Heart right ventricle (tissue), 16 donors: ENCODE measurements at regions not wholly inside any gene's neighbourhood (a gene's known extent, or its start where the extent isn't known, plus 50 kb on each side); places are given as distances from the start of the nearest gene placed in this dataset.

Experiments used
- ATAC-seq, 8 donors: fragments of 200-7000 bp; cut with Tn5 transposase; one replicate each; pipeline ENCODE4 v1.9.1; 2020; ENCODE audit warnings: mild to moderate bottlenecking in 8 of 8, moderate library complexity in 8 of 8, moderate number of reproducible peaks in 1 of 8
- DNase-seq, 2 donors: peaks; one replicate each; pipeline ENCODE4 v3.0.0-alpha.2; 2020
- H3K27ac ChIP-seq, 10 donors: fragments of 200-600 bp; sonication (generic) in 2 of 10; one replicate each; pipeline versions ENCODE4 v1.5.0 to v1.8.0; 2020 to 2022; ENCODE audit warnings: mild to moderate bottlenecking in 3 of 10
- H3K27me3 ChIP-seq, 7 donors: fragments of 200-600 bp; one replicate each; pipeline ENCODE4 v1.8.0; 2021 to 2022; ENCODE audit warnings: mild to moderate bottlenecking in 2 of 7
- H3K36me3 ChIP-seq, 9 donors: fragments of 200-600 bp; sonication (generic) in 1 of 9; one replicate each; pipeline versions ENCODE4 v1.5.0 to v1.8.0; 2020 to 2022; ENCODE audit warnings: mild to moderate bottlenecking in 2 of 9
- H3K4me1 ChIP-seq, 9 donors: fragments of 200-600 bp; sonication (generic) in 1 of 9; one replicate each; pipeline versions ENCODE4 v1.5.0 to v1.8.0; 2020 to 2022; ENCODE audit warnings: mild to moderate bottlenecking in 4 of 9
- H3K4me3 ChIP-seq, 10 donors: fragments of 200-600 bp; sonication (generic) in 2 of 10; one replicate each; pipeline versions ENCODE4 v1.5.0 to v1.8.0; 2020 to 2022; ENCODE audit warnings: mild to moderate bottlenecking in 7 of 10, moderate library complexity in 2 of 10
- H3K9me3 ChIP-seq, 11 donors: fragments of 200-600 bp in 10 of 11; sonication (generic) in 2 of 11; one replicate each; pipeline versions ENCODE4 v1.5.0 to v1.8.0; 2013 to 2022; ENCODE audit warnings: mild to moderate bottlenecking in 2 of 11, control low read depth in 1 of 11, moderate library complexity in 1 of 11
- WGBS, 2 donors: extraction: QIAGEN DNeasy Blood & Tissue Kit; methylation state at CpG; one replicate each; pipeline ENCODE4 v1.1.7; 2013; ENCODE audit warnings: inconsistent platforms in 1 of 2; 5-methylcytosine and 5-hydroxymethylcytosine counted together
- intact Hi-C, 10 donors: fragments of 100-400 bp; cut with DNase I; formaldehyde crosslinking; loops; one replicate each; pipeline versions ENCODE4 v1.11.1 to v1.14.2; 2022
- TF ChIP-seq, protein P1 (sequence below), 9 donors: fragments of 200-600 bp; sonication (generic) in 2 of 9; IDR thresholded peaks; one replicate each; pipeline versions ENCODE4 v1.5.0 to v1.8.0; 2021 to 2022; ENCODE audit warnings: antibody characterized with exemption in 9 of 9, mild to moderate bottlenecking in 5 of 9, moderate library complexity in 1 of 9
- donor health status: Arrhythmogenic right ventricular cardiomyopathy.
- donor health status: ischemic (EF 13 %, LVEDD 7.1; RV severe dilation, severe dysfunction).
- donor health status: healthy with polysubstance abuse.
- donor health status: DM: no; HTN: yes; CAD: no.
- donor health status: DM: no; HTN: no; CAD: no.
- donor health status: ischemic (EF 25% LVEDD 6.9; RV normal size, moderate dysfunction).
- donor health status: ischemic (EF 25% LVEDD 5.7; RV mildly dilated, moderate dysfunction).
- donor health status: healthy.
- donor health status: DM: yes; HTN: yes; CAD: no.
- donor health status: Ischemic cardiomyopathy.
- donor health status: ischemic (EF 35%, LVEDD 5.7; RV mildly dilated, moderate dysfunction).
- donor health status: nonischemic (EF 11% LVEDD 7.7; RV severe dilation, severe dysfunction).
- donor health status: DM: yes; HTN: yes; CAD: no.
- donor health status: PGD.
- donor health status: ischemic (EF 29% LVEDD 5.4; RV normal size, mild dysfunction).
- donor health status: nonischemic (EF 23%, LVEDD 6.1; RV moderate dilation, normal function).

DNA sequence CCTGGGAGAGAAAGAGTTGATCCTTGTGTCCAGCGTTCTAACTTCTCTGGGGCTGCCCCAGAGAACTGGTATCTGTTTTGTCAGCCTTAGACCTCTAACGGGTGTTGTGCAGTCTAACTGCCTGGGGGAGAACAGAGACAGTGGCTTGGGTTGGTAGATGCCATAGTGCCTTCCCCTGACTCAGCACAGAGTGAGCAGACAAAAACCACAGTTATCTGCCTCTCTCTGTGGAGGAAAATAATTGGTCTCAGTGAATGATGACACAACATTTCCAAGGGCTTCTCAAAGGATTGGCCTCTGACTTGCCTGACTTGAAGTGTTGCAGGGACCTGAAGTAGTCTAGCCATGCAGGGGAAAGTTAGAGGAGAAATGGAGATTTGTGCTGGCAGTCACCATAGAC is 226.2 kb upstream of the MAN1A1 start:
- Histone ChIP-seq H3K27ac (no peak overlapping the region), H3K4me3 (no peak overlapping the region), H3K27me3 (no peaks in the 10 kb centered on the region), H3K4me1 (no peaks in the 10 kb centered on the region), H3K9me3 (peaks cover 0 to 44% (median 15%) of the 10 kb centered on the region in 11 donors), H3K36me3 (no peaks in the 10 kb centered on the region)
- no peak for DNase-seq
- 80 to 87% methylated on average over 2 of the region's 2 CpGs for WGBS, 2 donors
- intact Hi-C loops, result no loop called here
- no peak for ATAC-seq
- TF ChIP-seq, protein P1, sequence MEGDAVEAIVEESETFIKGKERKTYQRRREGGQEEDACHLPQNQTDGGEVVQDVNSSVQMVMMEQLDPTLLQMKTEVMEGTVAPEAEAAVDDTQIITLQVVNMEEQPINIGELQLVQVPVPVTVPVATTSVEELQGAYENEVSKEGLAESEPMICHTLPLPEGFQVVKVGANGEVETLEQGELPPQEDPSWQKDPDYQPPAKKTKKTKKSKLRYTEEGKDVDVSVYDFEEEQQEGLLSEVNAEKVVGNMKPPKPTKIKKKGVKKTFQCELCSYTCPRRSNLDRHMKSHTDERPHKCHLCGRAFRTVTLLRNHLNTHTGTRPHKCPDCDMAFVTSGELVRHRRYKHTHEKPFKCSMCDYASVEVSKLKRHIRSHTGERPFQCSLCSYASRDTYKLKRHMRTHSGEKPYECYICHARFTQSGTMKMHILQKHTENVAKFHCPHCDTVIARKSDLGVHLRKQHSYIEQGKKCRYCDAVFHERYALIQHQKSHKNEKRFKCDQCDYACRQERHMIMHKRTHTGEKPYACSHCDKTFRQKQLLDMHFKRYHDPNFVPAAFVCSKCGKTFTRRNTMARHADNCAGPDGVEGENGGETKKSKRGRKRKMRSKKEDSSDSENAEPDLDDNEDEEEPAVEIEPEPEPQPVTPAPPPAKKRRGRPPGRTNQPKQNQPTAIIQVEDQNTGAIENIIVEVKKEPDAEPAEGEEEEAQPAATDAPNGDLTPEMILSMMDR (IDR thresholded peaks at IDR 0.05), result no peak

DNA sequence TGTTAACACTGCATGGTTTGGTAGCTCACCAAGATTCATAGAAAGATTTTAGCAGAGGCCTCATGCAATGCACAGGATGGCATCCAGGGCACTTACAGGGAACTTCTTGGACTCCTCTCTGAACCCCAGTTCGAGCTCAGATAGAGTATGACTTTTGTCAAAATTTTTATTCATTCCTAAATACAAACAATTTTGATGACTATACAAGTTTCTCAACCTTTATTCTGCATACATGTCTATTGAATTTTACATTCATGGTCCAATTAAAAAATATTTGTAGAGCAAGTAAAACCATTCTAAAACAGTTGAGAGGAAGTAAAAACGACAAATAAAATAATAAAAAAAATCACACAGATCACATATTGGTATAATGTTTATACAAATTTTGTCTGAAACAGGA is 219.0 kb upstream of the MAN1A1 start:
- Histone ChIP-seq H3K9me3 (no peaks in the 10 kb centered on the region), H3K36me3 (no peaks in the 10 kb centered on the region), H3K27ac (no peak overlapping the region), H3K27me3 (no peaks in the 10 kb centered on the region), H3K4me1 (no peaks in the 10 kb centered on the region), H3K4me3 (no peak overlapping the region)
- ATAC-seq (no peak), DNase-seq (no peak)
- TF ChIP-seq, protein P1 (IDR thresholded peaks at IDR 0.05), result no peak
- intact Hi-C loops, result no loop called here
- 75 to 76% methylated on average over 2 of the region's 2 CpGs for WGBS, 2 donors

DNA sequence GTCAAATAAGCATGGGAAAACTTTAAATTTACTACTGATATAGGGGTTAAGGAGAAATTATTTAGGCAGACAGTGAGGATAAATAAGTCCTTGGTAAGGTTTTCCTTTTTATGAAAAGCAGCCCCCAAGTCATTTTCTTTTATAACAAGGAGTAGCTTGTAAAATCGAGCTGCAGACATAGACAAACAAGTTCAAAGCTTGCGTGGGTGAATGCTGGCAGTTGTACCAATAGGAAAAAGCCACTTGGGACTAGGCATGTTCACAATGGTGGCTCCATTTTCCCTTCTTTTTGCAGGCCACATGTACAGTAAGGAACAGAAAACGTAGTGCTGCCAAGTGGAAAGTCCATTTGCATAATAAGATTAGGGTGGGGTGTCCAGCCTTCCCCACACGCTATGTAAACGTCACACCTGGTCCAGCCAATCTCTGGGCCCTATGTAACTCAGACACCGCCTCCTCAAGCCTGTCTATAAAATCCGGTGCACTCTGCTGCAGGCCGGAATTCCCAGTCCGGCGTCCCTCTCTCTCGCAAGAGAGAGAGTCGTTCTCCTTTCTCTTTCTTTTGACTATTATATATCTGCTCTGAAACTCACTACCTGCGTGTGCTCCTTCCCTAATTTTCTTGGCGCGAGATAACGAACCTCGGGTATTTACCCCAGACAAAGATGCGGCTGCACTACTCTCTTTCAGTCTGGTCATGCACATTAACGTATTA is 217.1 kb upstream of the MAN1A1 start:
- Histone ChIP-seq H3K27me3 (no peaks in the 10 kb centered on the region), H3K36me3 (no peaks in the 10 kb centered on the region), H3K27ac (no peak overlapping the region), H3K9me3 (no peaks in the 10 kb centered on the region), H3K4me3 (no peak overlapping the region), H3K4me1 (no peaks in the 10 kb centered on the region)
- 89 to 92% methylated on average over 19 of the region's 19 CpGs for WGBS, 2 donors
- intact Hi-C loops, result no loop called here
- ATAC-seq (no peak), DNase-seq (no peak)
- TF ChIP-seq, protein P1 (IDR thresholded peaks at IDR 0.05), result no peak

DNA sequence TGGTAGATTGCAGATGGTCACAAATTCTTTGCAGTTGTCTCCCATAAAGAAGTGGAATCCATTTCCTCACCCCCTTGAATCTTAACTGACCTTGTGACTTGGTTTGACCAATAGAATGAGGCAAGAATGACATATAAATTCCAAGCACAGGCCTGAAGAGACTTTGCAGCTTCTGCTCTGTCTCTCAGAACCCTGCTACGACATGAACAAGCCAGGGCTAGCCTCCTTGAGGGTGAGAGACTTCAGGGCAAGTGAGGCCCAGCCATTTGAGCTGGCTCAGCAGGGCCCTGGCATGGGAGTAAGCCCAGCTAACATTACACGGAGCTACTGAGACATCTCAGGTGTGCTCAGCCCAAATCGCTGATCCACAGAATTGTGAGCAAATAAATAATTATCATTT is 216.3 kb upstream of the MAN1A1 start:
- Histone ChIP-seq H3K36me3 (no peaks in the 10 kb centered on the region), H3K9me3 (no peaks in the 10 kb centered on the region), H3K4me1 (no peaks in the 10 kb centered on the region), H3K27me3 (no peaks in the 10 kb centered on the region), H3K4me3 (no peak overlapping the region), H3K27ac (no peak overlapping the region)
- TF ChIP-seq, protein P1 (IDR thresholded peaks at IDR 0.05), result no peak
- DNase-seq (no peak), ATAC-seq (no peak)
- WGBS, 2 donors, result 84 to 88% methylated on average over 3 of the region's 3 CpGs
- intact Hi-C loops, result no loop called here
